ENCODE measurements at regions not wholly inside any gene's neighbourhood (a gene's known extent, or its start where the extent isn't known, plus 50 kb on each side); places are given as distances from the start of the nearest gene placed in this dataset.

DNA sequence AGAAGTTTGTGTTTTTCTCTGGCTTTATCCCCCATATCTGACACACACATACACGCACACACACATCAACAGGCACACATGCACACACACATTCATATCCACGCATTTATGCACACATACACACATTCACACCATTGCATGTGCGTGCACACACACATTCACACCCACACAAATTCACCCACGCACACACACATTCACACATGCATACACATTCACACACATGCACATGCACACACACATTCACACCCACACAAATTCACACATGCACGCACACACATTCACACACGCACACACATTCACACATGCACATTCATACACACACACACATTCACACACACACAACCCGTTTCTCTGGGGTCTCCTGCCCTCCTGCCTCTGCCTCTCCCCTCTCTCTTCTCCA lies 264.2 kb downstream of the BCL11B start:
- Mint-ChIP-seq H3K27me3 (ENCODE audit: low read depth, unreplicated experiment) (peaks cover 17% of the 10 kb centered on the region), H3K36me3 (ENCODE audit: low read depth, unreplicated experiment) (no peaks in the 10 kb centered on the region), H3K27ac (ENCODE audit: unreplicated experiment) (no peak overlapping the region), H3K4me3 (ENCODE audit: unreplicated experiment) (no peak overlapping the region), H3K9me3 (ENCODE audit: unreplicated experiment) (peaks cover 9% of the 10 kb centered on the region), H3K4me1 (ENCODE audit: low read depth, unreplicated experiment) (peaks cover 9% of the 10 kb centered on the region)
- Histone ChIP-seq H3K27me3 (ENCODE audit: insufficient read depth, low read length) (no peaks in the 10 kb centered on the region), H3K27ac (ENCODE audit: low read depth, low read length) (no peak overlapping the region), H3K4me3 (ENCODE audit: insufficient read depth, low read depth, low read length) (no peak overlapping the region), H3K4me2 (ENCODE audit: low read length) (no peak overlapping the region), H3K79me2 (ENCODE audit: insufficient read depth, low read length) (no peaks in the 10 kb centered on the region), H2AFZ (ENCODE audit: low read depth, low read length) (peak overlapping the region; percentile 18), H3K9me3 (ENCODE audit: insufficient read depth, low read depth, low read length) (no peaks in the 10 kb centered on the region), H3K4me1 (ENCODE audit: insufficient read depth, low read length) (peaks cover 5% of the 10 kb centered on the region), H3K36me3 (ENCODE audit: insufficient read depth, low read length) (no peaks in the 10 kb centered on the region), H3K9ac (ENCODE audit: low read length) (no peak overlapping the region), H4K20me1 (ENCODE audit: insufficient read depth, low read length) (no peaks in the 10 kb centered on the region)
- no peak for DNase-seq (ENCODE audit: low read depth)
- no peak for FAIRE-seq
- TF ChIP-seq CTCF (IDR thresholded peaks at IDR 0.05; ENCODE audit: insufficient read depth, low read depth, low read length) (no peak), EZH2 (IDR thresholded peaks at IDR 0.05; ENCODE audit: insufficient read depth, low read length) (no peak)

DNA sequence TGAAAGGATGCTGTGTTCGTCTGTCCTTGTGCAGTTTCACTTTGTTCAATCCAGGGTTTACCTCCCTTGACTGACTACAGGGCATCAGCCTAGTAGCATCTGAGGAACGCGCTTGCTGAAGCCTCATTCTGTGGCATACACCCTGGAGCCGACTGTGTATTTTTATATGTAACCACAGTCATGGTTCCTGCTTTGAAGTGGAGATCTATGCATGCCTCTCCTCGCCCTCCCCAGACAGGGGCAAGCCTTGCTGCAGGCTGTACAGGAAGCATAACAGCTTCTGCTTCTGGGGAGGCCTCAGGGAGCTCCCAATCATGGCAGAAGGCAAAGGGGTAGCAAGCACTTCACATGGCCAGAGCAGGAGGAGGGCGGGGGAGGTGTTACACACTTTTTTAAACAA lies 262.1 kb downstream of the BCL11B start:
- DNase-seq (ENCODE audit: low read depth) (no peak), FAIRE-seq (no peak)
- H3K27ac ChIP-seq (ENCODE audit: low read depth, low read length) = no peak overlapping the region
- H3K4me1 ChIP-seq (ENCODE audit: insufficient read depth, low read length) = peaks cover 5% of the 10 kb centered on the region
- H3K27ac Mint-ChIP-seq (ENCODE audit: unreplicated experiment) = no peak overlapping the region
- TF ChIP-seq EZH2 (IDR thresholded peaks at IDR 0.05; ENCODE audit: insufficient read depth, low read length) (no peak), CTCF (IDR thresholded peaks at IDR 0.05; ENCODE audit: insufficient read depth, low read depth, low read length) (no peak)
- H3K9ac ChIP-seq (ENCODE audit: low read length) = no peak overlapping the region
- H3K9me3 ChIP-seq (ENCODE audit: insufficient read depth, low read depth, low read length) = no peaks in the 10 kb centered on the region
- H3K27me3 ChIP-seq (ENCODE audit: insufficient read depth, low read length) = no peaks in the 10 kb centered on the region
- H3K27me3 Mint-ChIP-seq (ENCODE audit: low read depth, unreplicated experiment) = peaks cover 17% of the 10 kb centered on the region
- H3K9me3 Mint-ChIP-seq (ENCODE audit: unreplicated experiment) = peaks cover 9% of the 10 kb centered on the region
- H3K4me3 Mint-ChIP-seq (ENCODE audit: unreplicated experiment) = no peak overlapping the region
- no peak overlapping the region for H2AFZ ChIP-seq (ENCODE audit: low read depth, low read length)
- peaks cover 9% of the 10 kb centered on the region for H3K4me1 Mint-ChIP-seq (ENCODE audit: low read depth, unreplicated experiment)
- no peaks in the 10 kb centered on the region for H3K36me3 Mint-ChIP-seq (ENCODE audit: low read depth, unreplicated experiment)
- no peaks in the 10 kb centered on the region for H3K79me2 ChIP-seq (ENCODE audit: insufficient read depth, low read length)
- H3K4me2 ChIP-seq (ENCODE audit: low read length) = no peak overlapping the region
- no peaks in the 10 kb centered on the region for H4K20me1 ChIP-seq (ENCODE audit: insufficient read depth, low read length)
- no peak overlapping the region for H3K4me3 ChIP-seq (ENCODE audit: insufficient read depth, low read depth, low read length)
- H3K36me3 ChIP-seq (ENCODE audit: insufficient read depth, low read length) = no peaks in the 10 kb centered on the region

DNA sequence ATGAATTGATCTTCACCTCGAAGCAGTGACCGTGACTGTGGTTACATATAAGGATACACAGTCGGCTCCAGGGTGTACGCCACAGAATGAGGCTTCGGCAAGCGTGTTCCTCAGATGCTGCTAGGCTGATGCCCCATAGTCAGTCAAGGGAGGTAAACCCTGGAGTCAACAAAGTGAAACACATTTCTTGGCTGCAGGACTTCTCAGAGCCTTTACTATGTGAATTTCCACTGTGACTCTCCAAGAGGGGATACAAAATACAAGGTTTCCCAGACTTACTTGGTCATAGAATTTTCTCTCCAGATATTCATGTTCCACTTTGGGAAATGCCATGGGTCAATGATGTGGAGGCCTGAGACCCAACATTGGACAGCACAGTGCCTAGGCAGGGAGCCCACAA lies 260.6 kb downstream of the BCL11B start:
- no peak for DNase-seq (ENCODE audit: low read depth)
- TF ChIP-seq CTCF (IDR thresholded peaks at IDR 0.05; ENCODE audit: insufficient read depth, low read depth, low read length) (no peak), EZH2 (IDR thresholded peaks at IDR 0.05; ENCODE audit: insufficient read depth, low read length) (no peak)

More for the DNA sequence above, 260.6 kb downstream of the BCL11B start:
- no peaks in the 10 kb centered on the region for H3K36me3 ChIP-seq (ENCODE audit: insufficient read depth, low read length)
- peaks cover 4% of the 10 kb centered on the region for H3K4me1 Mint-ChIP-seq (ENCODE audit: low read depth, unreplicated experiment)
- no peak for FAIRE-seq
- no peak overlapping the region for H3K27ac Mint-ChIP-seq (ENCODE audit: unreplicated experiment)
- no peaks in the 10 kb centered on the region for H4K20me1 ChIP-seq (ENCODE audit: insufficient read depth, low read length)
- no peaks in the 10 kb centered on the region for H3K9me3 ChIP-seq (ENCODE audit: insufficient read depth, low read depth, low read length)
- peaks cover 3% of the 10 kb centered on the region for H3K4me1 ChIP-seq (ENCODE audit: insufficient read depth, low read length)
- H3K9ac ChIP-seq (ENCODE audit: low read length) = no peak overlapping the region
- no peak overlapping the region for H3K4me3 Mint-ChIP-seq (ENCODE audit: unreplicated experiment)
- no peaks in the 10 kb centered on the region for H3K79me2 ChIP-seq (ENCODE audit: insufficient read depth, low read length)
- no peak overlapping the region for H2AFZ ChIP-seq (ENCODE audit: low read depth, low read length)
- H3K27ac ChIP-seq (ENCODE audit: low read depth, low read length) = no peak overlapping the region
- H3K27me3 Mint-ChIP-seq (ENCODE audit: low read depth, unreplicated experiment) = peaks cover 20% of the 10 kb centered on the region
- no peak overlapping the region for H3K4me3 ChIP-seq (ENCODE audit: insufficient read depth, low read depth, low read length)
- peaks cover 9% of the 10 kb centered on the region for H3K9me3 Mint-ChIP-seq (ENCODE audit: unreplicated experiment)
- no peaks in the 10 kb centered on the region for H3K27me3 ChIP-seq (ENCODE audit: insufficient read depth, low read length)
- no peak overlapping the region for H3K4me2 ChIP-seq (ENCODE audit: low read length)
- no peaks in the 10 kb centered on the region for H3K36me3 Mint-ChIP-seq (ENCODE audit: low read depth, unreplicated experiment)

Measured in astrocyte (in vitro differentiated cells and primary cell).